ENCODE measurements at regions not wholly inside any gene's neighbourhood (a gene's known extent, or its start where the extent isn't known, plus 50 kb on each side); places are given as distances from the start of the nearest gene placed in this dataset.

DNA sequence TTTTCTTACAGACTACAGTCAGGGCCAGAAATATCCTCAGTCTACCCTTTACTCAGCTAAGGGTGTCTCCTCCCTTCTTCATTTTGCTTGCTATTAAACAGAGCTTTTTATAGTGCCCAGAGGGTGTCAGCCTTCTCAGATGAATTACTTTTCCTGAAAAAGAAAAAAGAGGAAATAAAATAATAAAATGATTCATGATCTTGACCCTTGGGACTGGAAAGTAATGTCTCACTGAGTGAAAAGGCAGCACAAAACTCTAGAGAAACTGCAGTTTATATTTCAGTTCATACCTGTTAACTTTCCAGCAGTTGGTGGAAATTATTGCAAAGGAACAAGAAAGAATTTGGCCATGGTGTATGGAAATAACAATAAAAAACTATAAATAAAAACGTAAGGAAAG, 170.6 kb downstream of the IBTK start:
- POLR2A ChIA-PET, result no interaction called here
- no peak overlapping the region for H3K27ac ChIP-seq (ENCODE audit: low read length)
- no TSS peak for BruUV-seq (replicated peaks)
- ATAC-seq (no peak), DNase-seq (ENCODE audit: low read depth, low spot score) (no peak)
- no peaks in the 10 kb centered on the region for H3K9me3 ChIP-seq (ENCODE audit: control insufficient read depth, insufficient read depth, low read depth, low read length)
- no peaks in the 10 kb centered on the region for H3K4me1 ChIP-seq (ENCODE audit: control insufficient read depth, insufficient read depth, low read length)
- no peaks in the 10 kb centered on the region for H3K27me3 ChIP-seq (ENCODE audit: control insufficient read depth, insufficient read depth, low read length)
- in situ Hi-C loops (cut with HindIII; ENCODE audit: low pct_unique_long_range_greater_than_20kb, low sequenced_read_pairs), result no loop called here
- intact Hi-C loops (cut with micrococcal nuclease; ENCODE audit: unreplicated experiment), result no loop called here
- TF ChIP-seq POLR2AphosphoS5 (IDR thresholded peaks at IDR 0.05; ENCODE audit: low read depth, low read length) (no peak), SIN3A (IDR thresholded peaks at IDR 0.05; ENCODE audit: borderline replicate concordance, insufficient read depth, low read depth, low read length) (no peak), TCF7L2 (IDR thresholded peaks at IDR 0.05; ENCODE audit: low read depth, low read length) (no peak)
- TF ChIP-seq, protein P1, sequence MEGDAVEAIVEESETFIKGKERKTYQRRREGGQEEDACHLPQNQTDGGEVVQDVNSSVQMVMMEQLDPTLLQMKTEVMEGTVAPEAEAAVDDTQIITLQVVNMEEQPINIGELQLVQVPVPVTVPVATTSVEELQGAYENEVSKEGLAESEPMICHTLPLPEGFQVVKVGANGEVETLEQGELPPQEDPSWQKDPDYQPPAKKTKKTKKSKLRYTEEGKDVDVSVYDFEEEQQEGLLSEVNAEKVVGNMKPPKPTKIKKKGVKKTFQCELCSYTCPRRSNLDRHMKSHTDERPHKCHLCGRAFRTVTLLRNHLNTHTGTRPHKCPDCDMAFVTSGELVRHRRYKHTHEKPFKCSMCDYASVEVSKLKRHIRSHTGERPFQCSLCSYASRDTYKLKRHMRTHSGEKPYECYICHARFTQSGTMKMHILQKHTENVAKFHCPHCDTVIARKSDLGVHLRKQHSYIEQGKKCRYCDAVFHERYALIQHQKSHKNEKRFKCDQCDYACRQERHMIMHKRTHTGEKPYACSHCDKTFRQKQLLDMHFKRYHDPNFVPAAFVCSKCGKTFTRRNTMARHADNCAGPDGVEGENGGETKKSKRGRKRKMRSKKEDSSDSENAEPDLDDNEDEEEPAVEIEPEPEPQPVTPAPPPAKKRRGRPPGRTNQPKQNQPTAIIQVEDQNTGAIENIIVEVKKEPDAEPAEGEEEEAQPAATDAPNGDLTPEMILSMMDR (IDR thresholded peaks at IDR 0.05), result no peak
- TF ChIP-seq, protein P2, sequence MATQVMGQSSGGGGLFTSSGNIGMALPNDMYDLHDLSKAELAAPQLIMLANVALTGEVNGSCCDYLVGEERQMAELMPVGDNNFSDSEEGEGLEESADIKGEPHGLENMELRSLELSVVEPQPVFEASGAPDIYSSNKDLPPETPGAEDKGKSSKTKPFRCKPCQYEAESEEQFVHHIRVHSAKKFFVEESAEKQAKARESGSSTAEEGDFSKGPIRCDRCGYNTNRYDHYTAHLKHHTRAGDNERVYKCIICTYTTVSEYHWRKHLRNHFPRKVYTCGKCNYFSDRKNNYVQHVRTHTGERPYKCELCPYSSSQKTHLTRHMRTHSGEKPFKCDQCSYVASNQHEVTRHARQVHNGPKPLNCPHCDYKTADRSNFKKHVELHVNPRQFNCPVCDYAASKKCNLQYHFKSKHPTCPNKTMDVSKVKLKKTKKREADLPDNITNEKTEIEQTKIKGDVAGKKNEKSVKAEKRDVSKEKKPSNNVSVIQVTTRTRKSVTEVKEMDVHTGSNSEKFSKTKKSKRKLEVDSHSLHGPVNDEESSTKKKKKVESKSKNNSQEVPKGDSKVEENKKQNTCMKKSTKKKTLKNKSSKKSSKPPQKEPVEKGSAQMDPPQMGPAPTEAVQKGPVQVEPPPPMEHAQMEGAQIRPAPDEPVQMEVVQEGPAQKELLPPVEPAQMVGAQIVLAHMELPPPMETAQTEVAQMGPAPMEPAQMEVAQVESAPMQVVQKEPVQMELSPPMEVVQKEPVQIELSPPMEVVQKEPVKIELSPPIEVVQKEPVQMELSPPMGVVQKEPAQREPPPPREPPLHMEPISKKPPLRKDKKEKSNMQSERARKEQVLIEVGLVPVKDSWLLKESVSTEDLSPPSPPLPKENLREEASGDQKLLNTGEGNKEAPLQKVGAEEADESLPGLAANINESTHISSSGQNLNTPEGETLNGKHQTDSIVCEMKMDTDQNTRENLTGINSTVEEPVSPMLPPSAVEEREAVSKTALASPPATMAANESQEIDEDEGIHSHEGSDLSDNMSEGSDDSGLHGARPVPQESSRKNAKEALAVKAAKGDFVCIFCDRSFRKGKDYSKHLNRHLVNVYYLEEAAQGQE (IDR thresholded peaks at IDR 0.05; ENCODE audit: insufficient read depth in 1 of 2, low read depth in 2 of 2, low read length in 1 of 2), result no peak
- H3K4me3 ChIP-seq (ENCODE audit: low read depth in 2 of 2, low read length in 2 of 2), result no peak overlapping the region
- no peaks in the 10 kb centered on the region for H3K36me3 ChIP-seq (ENCODE audit: control insufficient read depth, insufficient read depth, low read length)
- CTCF ChIA-PET, result no interaction called here

DNA sequence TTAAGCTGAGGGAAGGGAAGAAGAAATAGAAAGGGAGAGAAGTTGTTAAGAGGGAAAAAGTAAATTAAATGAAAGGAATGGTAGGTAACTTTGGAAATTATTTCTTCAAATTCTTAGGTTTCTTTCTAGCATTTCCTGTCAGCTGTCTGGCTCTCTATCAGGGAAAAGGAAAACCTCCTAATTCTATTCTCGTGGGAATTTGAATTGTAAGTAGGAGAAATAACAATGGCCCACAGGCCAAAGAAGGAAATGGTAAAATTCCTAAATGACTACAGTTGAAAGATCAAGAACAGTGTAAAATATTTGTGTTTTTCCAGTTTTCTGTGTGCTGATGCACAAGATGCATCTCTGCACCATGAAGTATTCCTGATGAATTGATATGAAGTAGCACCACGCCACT, 173.0 kb downstream of the IBTK start:
- no peak overlapping the region for H3K4me3 ChIP-seq (ENCODE audit: low read depth in 2 of 2, low read length in 2 of 2)
- DNase-seq (ENCODE audit: low read depth, low spot score), result no peak
- TF ChIP-seq, protein P1 (IDR thresholded peaks at IDR 0.05), result no peak
- TF ChIP-seq POLR2AphosphoS5 (IDR thresholded peaks at IDR 0.05; ENCODE audit: low read depth, low read length) (no peak), TCF7L2 (IDR thresholded peaks at IDR 0.05; ENCODE audit: low read depth, low read length) (no peak), SIN3A (IDR thresholded peaks at IDR 0.05; ENCODE audit: borderline replicate concordance, insufficient read depth, low read depth, low read length) (no peak)
- TF ChIP-seq, protein P2 (IDR thresholded peaks at IDR 0.05; ENCODE audit: insufficient read depth in 1 of 2, low read depth in 2 of 2, low read length in 1 of 2), result no peak
- ChIA-PET CTCF (no interaction called here), POLR2A (no interaction called here)
- intact Hi-C loops (cut with micrococcal nuclease; ENCODE audit: unreplicated experiment) (no loop called here), in situ Hi-C loops (cut with HindIII; ENCODE audit: low pct_unique_long_range_greater_than_20kb, low sequenced_read_pairs) (no loop called here)
- H3K36me3 ChIP-seq (ENCODE audit: control insufficient read depth, insufficient read depth, low read length), result no peaks in the 10 kb centered on the region
- no peaks in the 10 kb centered on the region for H3K27me3 ChIP-seq (ENCODE audit: control insufficient read depth, insufficient read depth, low read length)
- no peak overlapping the region for H3K27ac ChIP-seq (ENCODE audit: low read length)
- no TSS peak for BruUV-seq (replicated peaks)
- H3K9me3 ChIP-seq (ENCODE audit: control insufficient read depth, insufficient read depth, low read depth, low read length), result no peaks in the 10 kb centered on the region
- no peaks in the 10 kb centered on the region for H3K4me1 ChIP-seq (ENCODE audit: control insufficient read depth, insufficient read depth, low read length)
- ATAC-seq, result no peak

Data from Panc1 (cell line).